HFFc6 (cell line): ENCODE measurements at regions not wholly inside any gene's neighbourhood (a gene's known extent, or its start where the extent isn't known, plus 50 kb on each side); places are given as distances from the start of the nearest gene placed in this dataset.

ENCODE experiments used
- DNase-seq: peaks from one replicate; pipeline ENCODE4 v3.0.0-alpha.2; 2018
- H3K27ac Mint-ChIP-seq: 2 replicates; pipeline ENCODE4 v1.8.0; 2020; ENCODE audit warnings: mild to moderate bottlenecking, mixed read lengths
- H3K27me3 Mint-ChIP-seq: 2 replicates; pipeline ENCODE4 v1.8.0; 2021; ENCODE audit warnings: mild to moderate bottlenecking, moderate library complexity, mixed read lengths; ENCODE audit not compliant: insufficient read depth
- H3K36me3 Mint-ChIP-seq: 2 replicates; pipeline ENCODE4 v1.8.0; 2021; ENCODE audit warnings: low read depth, mixed read lengths
- H3K4me1 Mint-ChIP-seq: 2 replicates; pipeline ENCODE4 v1.8.0; 2020; ENCODE audit warnings: low read depth, mixed read lengths
- H3K4me3 Mint-ChIP-seq: 2 replicates; pipeline ENCODE4 v1.8.0; 2020; ENCODE audit warnings: mild to moderate bottlenecking, moderate library complexity, mixed read lengths
- H3K9me3 Mint-ChIP-seq: 2 replicates; pipeline ENCODE4 v1.8.0; 2020; ENCODE audit warnings: mild to moderate bottlenecking, mixed read lengths
- TF ChIP-seq, protein P1 (sequence below): fragments of 200-600 bp; sonication (generic); IDR thresholded peaks from 2 replicates; pipeline ENCODE4 v1.5.0; 2021; ENCODE audit warnings: antibody characterized with exemption, mild to moderate bottlenecking

DNA sequence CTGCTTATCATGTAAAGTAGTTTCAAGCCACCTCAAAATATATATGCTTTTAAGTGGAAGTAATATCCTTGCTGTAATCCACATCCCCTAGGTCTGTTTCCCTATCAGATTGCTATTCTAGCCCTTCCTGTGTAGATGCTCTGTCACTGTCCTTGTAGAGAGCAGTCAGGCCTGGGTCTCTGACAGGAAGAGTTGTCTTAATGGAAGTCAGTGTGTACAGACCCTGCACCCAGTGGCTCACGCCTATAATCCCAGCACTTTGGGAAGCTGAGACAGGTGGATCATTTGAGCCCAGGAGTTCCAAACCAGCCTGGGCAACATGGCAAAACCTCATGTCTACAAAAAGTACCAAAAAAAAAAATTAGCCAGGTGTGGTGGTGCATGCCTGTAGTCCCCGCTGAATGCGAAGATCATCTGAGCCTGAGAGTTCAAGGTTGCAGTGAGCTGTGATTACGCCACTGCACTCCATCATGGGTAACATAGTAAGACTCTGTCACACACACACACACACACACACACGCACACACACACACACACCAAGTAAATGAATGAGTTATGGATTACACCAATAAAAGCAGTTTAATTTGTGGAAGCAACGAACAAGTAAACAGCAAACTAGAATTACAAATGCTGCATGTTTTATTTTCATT lies 70.2 kb upstream of the DSC1 start:
- DNase-seq: no peak
- TF ChIP-seq, protein P1, sequence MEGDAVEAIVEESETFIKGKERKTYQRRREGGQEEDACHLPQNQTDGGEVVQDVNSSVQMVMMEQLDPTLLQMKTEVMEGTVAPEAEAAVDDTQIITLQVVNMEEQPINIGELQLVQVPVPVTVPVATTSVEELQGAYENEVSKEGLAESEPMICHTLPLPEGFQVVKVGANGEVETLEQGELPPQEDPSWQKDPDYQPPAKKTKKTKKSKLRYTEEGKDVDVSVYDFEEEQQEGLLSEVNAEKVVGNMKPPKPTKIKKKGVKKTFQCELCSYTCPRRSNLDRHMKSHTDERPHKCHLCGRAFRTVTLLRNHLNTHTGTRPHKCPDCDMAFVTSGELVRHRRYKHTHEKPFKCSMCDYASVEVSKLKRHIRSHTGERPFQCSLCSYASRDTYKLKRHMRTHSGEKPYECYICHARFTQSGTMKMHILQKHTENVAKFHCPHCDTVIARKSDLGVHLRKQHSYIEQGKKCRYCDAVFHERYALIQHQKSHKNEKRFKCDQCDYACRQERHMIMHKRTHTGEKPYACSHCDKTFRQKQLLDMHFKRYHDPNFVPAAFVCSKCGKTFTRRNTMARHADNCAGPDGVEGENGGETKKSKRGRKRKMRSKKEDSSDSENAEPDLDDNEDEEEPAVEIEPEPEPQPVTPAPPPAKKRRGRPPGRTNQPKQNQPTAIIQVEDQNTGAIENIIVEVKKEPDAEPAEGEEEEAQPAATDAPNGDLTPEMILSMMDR: no peak
- Mint-ChIP-seq H3K27me3 (no peaks in the 10 kb centered on the region; the same call in 1 of the 2 replicates), H3K36me3 (no peaks in the 10 kb centered on the region), H3K4me3 (no peak overlapping the region), H3K9me3 (peaks cover 26% of the 10 kb centered on the region), H3K4me1 (no peaks in the 10 kb centered on the region), H3K27ac (no peak overlapping the region)

DNA sequence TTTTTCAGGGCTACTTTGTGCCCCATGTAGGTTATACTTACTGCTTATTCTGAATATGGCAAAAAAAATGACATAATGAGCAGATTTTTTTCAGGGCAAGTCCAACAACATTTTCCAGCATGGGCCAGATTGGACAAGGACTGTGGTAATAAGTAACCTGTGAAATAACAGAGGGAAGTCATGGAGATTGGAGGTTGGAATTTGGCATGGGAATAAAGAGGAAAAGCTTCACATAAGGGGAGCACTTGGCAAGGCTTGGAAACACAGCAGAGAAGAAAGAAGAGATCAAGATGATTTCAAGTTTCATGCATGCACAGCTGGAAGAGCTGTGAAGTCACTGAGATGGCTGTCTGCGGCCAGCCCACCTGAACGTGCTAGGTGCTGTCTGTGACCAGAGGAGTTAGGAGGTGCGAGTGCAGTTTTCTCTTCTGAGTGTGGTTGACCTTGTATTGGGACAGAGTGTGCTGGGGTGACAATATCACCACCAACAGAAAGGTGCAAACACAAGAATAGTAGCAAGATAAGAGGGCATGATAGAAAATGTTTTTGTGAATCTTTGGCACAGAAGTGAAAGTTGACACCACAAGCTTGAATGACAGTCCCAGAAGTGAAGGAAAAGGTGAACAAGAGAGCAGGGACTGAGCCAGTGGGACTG lies 71.1 kb upstream of the DSC1 start:
- H3K4me1 Mint-ChIP-seq: no peaks in the 10 kb centered on the region
- DNase-seq: no peak
- H3K27me3 Mint-ChIP-seq: no peaks in the 10 kb centered on the region; the same call in 1 of the 2 replicates
- no peaks in the 10 kb centered on the region for H3K36me3 Mint-ChIP-seq
- H3K27ac Mint-ChIP-seq: no peak overlapping the region
- peaks cover 21% of the 10 kb centered on the region for H3K9me3 Mint-ChIP-seq
- no peak overlapping the region for H3K4me3 Mint-ChIP-seq
- TF ChIP-seq, protein P1: no peak

DNA sequence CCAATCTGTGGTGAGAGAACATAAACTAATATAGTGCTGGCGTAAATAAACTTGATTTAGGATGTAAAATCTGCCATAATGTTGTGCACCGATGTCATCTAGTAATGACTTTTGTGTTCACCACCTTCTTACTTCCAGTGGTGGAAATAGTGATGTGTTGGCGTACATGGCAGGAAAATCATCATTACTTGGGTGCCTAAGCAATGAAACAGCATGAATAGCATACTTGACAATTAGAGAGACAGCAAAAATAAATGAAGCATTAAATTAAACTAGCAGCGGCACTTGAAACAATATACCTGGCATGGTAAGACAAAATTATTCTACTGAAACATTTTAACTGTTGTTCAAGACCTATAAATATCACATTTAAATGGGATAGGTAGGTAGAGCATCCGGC lies 73.2 kb upstream of the DSC1 start:
- Mint-ChIP-seq H3K4me1 (no peaks in the 10 kb centered on the region), H3K4me3 (no peak overlapping the region), H3K36me3 (no peaks in the 10 kb centered on the region), H3K9me3 (peaks cover 17% of the 10 kb centered on the region), H3K27me3 (no peaks in the 10 kb centered on the region; the same call in 1 of the 2 replicates), H3K27ac (no peak overlapping the region)
- DNase-seq: no peak
- TF ChIP-seq, protein P1: no peak

DNA sequence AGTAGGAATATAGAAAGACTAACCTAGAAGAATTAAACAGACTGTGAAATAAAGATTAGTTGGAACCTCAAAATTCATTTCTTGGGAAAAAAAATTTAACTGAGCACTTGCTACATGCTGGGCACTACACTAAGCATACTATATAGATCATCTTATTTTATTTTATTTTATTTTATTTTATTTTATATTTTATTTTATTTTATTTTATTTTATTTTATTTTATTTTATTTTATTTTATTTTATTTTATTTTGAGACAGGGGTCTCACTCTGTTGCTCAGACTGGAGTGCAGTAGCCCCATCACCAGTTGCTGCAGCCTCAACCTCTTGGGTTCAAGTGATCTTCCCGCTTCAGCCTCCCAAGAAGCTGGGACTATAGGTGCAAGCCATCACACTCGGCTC lies 74.5 kb upstream of the DSC1 start:
- DNase-seq: no peak
- H3K27me3 Mint-ChIP-seq: no peaks in the 10 kb centered on the region; the same call in 1 of the 2 replicates
- H3K36me3 Mint-ChIP-seq: no peaks in the 10 kb centered on the region
- TF ChIP-seq, protein P1: no peak
- H3K27ac Mint-ChIP-seq: no peak overlapping the region
- peaks cover 17% of the 10 kb centered on the region for H3K9me3 Mint-ChIP-seq
- no peak overlapping the region for H3K4me3 Mint-ChIP-seq
- H3K4me1 Mint-ChIP-seq: no peaks in the 10 kb centered on the region

DNA sequence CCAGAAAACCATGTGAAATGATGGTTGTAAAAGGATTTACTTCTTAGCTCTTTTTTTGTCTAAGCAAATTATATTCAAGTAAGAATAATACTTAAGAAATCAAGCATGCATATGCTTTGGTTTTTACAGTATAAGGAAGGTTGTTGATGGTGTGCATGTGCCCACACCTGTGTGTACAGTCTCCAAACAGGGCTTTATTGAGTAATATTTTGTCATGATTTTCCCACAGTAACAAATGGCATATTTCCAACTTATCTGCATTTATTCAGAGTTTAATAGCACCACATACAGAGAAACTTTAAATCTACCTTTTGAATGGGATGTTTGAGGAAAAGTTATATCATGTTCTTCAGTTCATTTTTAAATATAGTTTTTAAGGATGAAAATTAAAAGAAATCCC lies 76.5 kb upstream of the DSG1 start:
- H3K9me3 Mint-ChIP-seq: peaks cover 35% of the 10 kb centered on the region
- DNase-seq: no peak
- TF ChIP-seq, protein P1: no peak
- no peaks in the 10 kb centered on the region for H3K4me1 Mint-ChIP-seq
- no peaks in the 10 kb centered on the region for H3K36me3 Mint-ChIP-seq
- H3K27ac Mint-ChIP-seq: no peak overlapping the region
- H3K27me3 Mint-ChIP-seq: no peaks in the 10 kb centered on the region; the same call in 1 of the 2 replicates
- H3K4me3 Mint-ChIP-seq: no peak overlapping the region
